ENCODE measurements at regions not wholly inside any gene's neighbourhood (a gene's known extent, or its start where the extent isn't known, plus 50 kb on each side); places are given as distances from the start of the nearest gene placed in this dataset.
"Not testable (repeated sequence)": the region's sequence is repeated elsewhere in the genome, so short reads cannot be mapped to it uniquely, and the experiment has no call there.

DNA sequence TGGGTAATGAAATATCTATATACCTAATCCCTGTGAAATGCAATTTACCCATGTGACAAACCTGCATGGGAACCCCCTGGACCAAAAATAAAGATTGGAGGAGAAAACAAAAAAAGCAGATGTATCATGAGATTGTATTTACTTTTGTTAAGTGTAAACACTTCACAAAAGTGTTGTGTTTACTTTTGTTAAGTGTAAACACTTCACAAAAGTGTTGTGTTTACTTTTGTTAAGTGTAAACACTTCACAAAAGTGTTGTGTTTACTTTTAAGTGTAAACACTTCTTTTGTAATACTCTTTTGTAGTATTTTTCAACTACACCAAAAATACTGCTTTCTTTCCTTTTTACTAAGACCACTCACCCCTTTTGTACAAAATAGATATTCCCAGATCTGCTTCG is 181.2 kb upstream of the SLITRK6 start:
- TF ChIP-seq, protein P1, sequence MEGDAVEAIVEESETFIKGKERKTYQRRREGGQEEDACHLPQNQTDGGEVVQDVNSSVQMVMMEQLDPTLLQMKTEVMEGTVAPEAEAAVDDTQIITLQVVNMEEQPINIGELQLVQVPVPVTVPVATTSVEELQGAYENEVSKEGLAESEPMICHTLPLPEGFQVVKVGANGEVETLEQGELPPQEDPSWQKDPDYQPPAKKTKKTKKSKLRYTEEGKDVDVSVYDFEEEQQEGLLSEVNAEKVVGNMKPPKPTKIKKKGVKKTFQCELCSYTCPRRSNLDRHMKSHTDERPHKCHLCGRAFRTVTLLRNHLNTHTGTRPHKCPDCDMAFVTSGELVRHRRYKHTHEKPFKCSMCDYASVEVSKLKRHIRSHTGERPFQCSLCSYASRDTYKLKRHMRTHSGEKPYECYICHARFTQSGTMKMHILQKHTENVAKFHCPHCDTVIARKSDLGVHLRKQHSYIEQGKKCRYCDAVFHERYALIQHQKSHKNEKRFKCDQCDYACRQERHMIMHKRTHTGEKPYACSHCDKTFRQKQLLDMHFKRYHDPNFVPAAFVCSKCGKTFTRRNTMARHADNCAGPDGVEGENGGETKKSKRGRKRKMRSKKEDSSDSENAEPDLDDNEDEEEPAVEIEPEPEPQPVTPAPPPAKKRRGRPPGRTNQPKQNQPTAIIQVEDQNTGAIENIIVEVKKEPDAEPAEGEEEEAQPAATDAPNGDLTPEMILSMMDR (IDR thresholded peaks at IDR 0.05; ENCODE audit: low read depth, low read length), result not testable (repeated sequence)
- not testable (repeated sequence) for TF ChIP-seq POLR2A (IDR thresholded peaks at IDR 0.05; ENCODE audit: extremely low read depth, insufficient read length); MYC (IDR thresholded peaks at IDR 0.05; ENCODE audit: low read depth, low read length); MAX (IDR thresholded peaks at IDR 0.05; ENCODE audit: low read depth, low read length)

Measured in NB4 (cell line).